Type B pancreatic cell (in vitro differentiated cells): ENCODE measurements at regions not wholly inside any gene's neighbourhood (a gene's known extent, or its start where the extent isn't known, plus 50 kb on each side); places are given as distances from the start of the nearest gene placed in this dataset.

ENCODE experiments used
- DNase-seq: peaks from one replicate; pipeline ENCODE4 v3.0.0; 2021; ENCODE audit warnings: mixed read lengths; ENCODE audit not compliant: unreplicated experiment; ENCODE audit errors: extremely low spot score
- H3K27ac Mint-ChIP-seq: 2 replicates; pipeline ENCODE4 v1.8.0; 2021; ENCODE audit warnings: mild to moderate bottlenecking, mixed read lengths
- H3K27me3 Mint-ChIP-seq: 2 replicates; pipeline ENCODE4 v1.8.0; 2021; ENCODE audit warnings: mixed read lengths
- H3K36me3 Mint-ChIP-seq: 2 replicates; pipeline ENCODE4 v1.8.0; 2021; ENCODE audit warnings: mixed read lengths
- H3K4me1 Mint-ChIP-seq: one replicate; pipeline ENCODE4 v1.8.0; 2021; ENCODE audit warnings: mixed read lengths; ENCODE audit not compliant: unreplicated experiment
- H3K4me3 Mint-ChIP-seq: 2 replicates; pipeline ENCODE4 v1.8.0; 2021; ENCODE audit warnings: mild to moderate bottlenecking, mixed read lengths
- H3K9me3 Mint-ChIP-seq: 2 replicates; pipeline ENCODE4 v1.8.0; 2021; ENCODE audit warnings: mixed read lengths
- CTCF ChIP-seq: fragments of 200-600 bp; sonication (generic); conservative IDR thresholded peaks from 2 replicates; pipeline ENCODE4 v1.5.0; 2021; ENCODE audit warnings: antibody characterized with exemption, mild to moderate bottlenecking

GRCh38 chr2:19793132-19793750 lies 108.5 kb downstream of the TTC32 start:
- H3K9me3 Mint-ChIP-seq = no peaks in the 10 kb centered on the region
- H3K27me3 Mint-ChIP-seq = peaks cover 20% of the 10 kb centered on the region
- TF ChIP-seq CTCF = no peak
- H3K36me3 Mint-ChIP-seq = no peaks in the 10 kb centered on the region
- DNase-seq = no peak
- no peaks in the 10 kb centered on the region for H3K4me1 Mint-ChIP-seq
- H3K4me3 Mint-ChIP-seq = no peak overlapping the region
- no peak overlapping the region for H3K27ac Mint-ChIP-seq

- Mint-ChIP-seq H3K36me3 (no peaks in the 10 kb centered on the region), H3K27me3 (peaks cover 23% of the 10 kb centered on the region), H3K4me3 (no peak overlapping the region), H3K27ac (no peak overlapping the region), H3K4me1 (peaks cover 16% of the 10 kb centered on the region), H3K9me3 (no peaks in the 10 kb centered on the region)
- TF ChIP-seq CTCF = no peak
- no peak for DNase-seq
Measured at GRCh38 chr2:19790291-19790690, 111.5 kb downstream of the TTC32 start.

- H3K4me1 Mint-ChIP-seq = peaks cover 19% of the 10 kb centered on the region
- no peak for TF ChIP-seq CTCF
- H3K4me3 Mint-ChIP-seq = no peak overlapping the region
- H3K36me3 Mint-ChIP-seq = no peaks in the 10 kb centered on the region
- H3K27me3 Mint-ChIP-seq = peaks cover 23% of the 10 kb centered on the region
- DNase-seq = no peak
- no peaks in the 10 kb centered on the region for H3K9me3 Mint-ChIP-seq
- no peak overlapping the region for H3K27ac Mint-ChIP-seq
Measured at GRCh38 chr2:19787134-19787533, 114.6 kb downstream of the TTC32 start.

- H3K36me3 Mint-ChIP-seq = no peaks in the 10 kb centered on the region
- H3K27me3 Mint-ChIP-seq = peaks cover 24% of the 10 kb centered on the region
- DNase-seq = no peak
- H3K9me3 Mint-ChIP-seq = no peaks in the 10 kb centered on the region
- H3K27ac Mint-ChIP-seq = no peak overlapping the region
- no peak for TF ChIP-seq CTCF
- no peak overlapping the region for H3K4me3 Mint-ChIP-seq
- H3K4me1 Mint-ChIP-seq = peaks cover 19% of the 10 kb centered on the region
Measured at GRCh38 chr2:19786408-19787058, 115.2 kb downstream of the TTC32 start.

- no peaks in the 10 kb centered on the region for H3K36me3 Mint-ChIP-seq
- H3K9me3 Mint-ChIP-seq = no peaks in the 10 kb centered on the region
- no peak overlapping the region for H3K4me3 Mint-ChIP-seq
- no peak for TF ChIP-seq CTCF
- peaks cover 29% of the 10 kb centered on the region for H3K27me3 Mint-ChIP-seq
- H3K27ac Mint-ChIP-seq = no peak overlapping the region
- H3K4me1 Mint-ChIP-seq = peaks cover 19% of the 10 kb centered on the region
- DNase-seq = no peak
Measured at GRCh38 chr2:19785867-19786266, 115.9 kb downstream of the TTC32 start.
